NCI-H2227 treated with DMSO at 0.1 percent for 48 hours (cell line): ENCODE measurements at regions not wholly inside any gene's neighbourhood (a gene's known extent, or its start where the extent isn't known, plus 50 kb on each side); places are given as distances from the start of the nearest gene placed in this dataset.

Experiments
- DNase-seq: peaks from one replicate; lab custom pipeline; 2025; lab: John Stamatoyannopoulos, UW

DNA sequence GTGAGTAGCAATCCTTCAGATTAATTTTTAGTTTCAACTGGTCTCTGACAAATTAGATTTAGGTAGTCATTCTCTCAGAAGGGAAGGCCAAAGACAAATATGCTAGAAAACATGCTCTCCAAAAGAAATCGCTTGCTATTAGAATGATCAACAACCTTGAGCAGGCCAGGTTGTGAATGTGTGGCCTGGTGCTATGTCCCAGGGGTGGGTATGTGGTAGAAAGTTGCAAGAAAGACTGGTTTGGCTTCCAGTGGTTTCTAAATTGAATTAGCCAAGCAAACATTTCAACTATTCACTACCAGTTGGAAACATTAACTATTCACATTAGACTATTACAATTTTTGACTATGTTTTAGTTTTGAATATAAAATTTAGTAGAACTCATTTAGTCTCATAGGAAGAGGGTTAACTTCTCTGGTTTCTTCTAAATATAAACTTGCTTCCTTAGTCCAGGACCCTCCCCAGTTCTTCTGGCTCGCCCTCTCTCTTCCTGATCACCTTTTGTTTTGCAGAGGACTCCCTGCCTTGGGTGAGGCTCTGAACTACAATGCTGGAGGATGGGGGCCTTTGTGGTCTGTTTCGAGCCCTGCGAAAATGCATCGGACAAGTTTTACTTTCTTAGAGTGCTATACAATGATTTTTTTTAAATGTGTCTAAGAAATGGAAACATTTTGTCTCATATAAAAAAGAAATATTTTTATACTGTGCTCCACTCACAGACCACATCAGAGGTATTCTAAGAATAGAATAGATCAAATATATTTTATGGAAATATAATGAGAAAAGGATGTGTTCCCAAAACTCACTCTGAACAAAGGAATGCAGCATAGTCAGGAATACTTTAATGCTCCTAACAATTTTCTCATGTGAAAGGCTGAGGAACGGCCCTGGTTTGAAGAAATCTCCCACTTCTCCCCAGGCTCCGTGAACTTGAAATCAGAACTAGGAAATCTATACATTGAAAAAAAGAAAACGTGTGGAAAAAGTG, 375.0 kb upstream of the ZEB2 start:
- DNase-seq, result no peak

DNA sequence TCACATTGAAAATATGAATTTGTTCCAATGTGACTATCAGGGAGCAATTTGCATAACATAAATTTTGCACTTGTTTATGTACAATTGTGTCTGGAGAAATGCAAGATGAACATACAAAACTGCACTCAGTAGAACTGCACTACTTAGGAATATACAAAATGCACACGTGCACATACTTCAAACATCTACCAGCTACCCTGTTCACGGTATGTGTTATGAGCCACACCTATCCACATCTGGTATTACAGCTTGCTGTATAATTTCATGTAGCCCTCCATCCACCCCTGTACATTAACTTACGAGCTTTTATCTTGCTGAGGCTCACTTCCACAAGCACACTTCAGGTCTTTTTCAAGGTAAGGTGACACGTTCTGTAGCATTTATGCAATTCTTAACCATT, 373.5 kb upstream of the ZEB2 start:
- DNase-seq, result no peak

DNA sequence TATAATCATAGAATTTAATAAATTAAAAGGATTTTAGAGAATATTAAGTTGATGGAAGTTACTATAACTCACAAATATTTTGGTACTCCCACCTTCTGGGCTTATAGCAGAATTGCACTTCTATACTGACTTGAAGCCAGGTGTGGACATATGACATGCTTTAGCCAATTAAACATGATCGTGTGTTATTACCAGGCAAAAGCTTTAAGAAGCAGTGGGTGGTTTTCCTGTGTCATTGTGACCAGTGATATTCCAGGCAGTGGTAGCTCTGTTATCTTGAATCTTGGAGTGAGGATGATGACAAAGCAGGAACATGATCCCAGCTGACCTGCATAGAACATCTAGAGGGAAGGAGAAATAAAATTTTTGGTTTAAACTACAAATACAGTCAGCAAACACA, 370.9 kb upstream of the ZEB2 start:
- DNase-seq, result no peak

DNA sequence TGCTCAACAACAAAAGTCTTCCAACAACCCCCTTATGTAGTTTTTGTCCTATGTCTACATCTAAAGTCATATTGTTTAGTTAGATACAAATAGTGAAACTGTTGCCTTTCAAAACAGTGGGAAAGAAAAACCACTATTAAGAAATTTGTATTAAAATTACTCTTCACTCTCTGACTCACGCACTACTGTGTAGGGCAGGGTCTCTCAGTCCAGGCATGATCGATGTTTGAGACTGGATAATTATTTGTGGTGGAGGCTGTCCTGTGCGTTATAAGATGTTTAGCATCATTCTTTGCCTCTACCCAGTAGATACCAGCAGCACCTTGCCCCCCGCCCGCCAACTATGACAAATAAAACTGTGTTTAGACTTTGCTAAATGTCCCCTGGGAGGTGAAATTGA, 369.4 kb upstream of the ZEB2 start:
- DNase-seq, result no peak

DNA sequence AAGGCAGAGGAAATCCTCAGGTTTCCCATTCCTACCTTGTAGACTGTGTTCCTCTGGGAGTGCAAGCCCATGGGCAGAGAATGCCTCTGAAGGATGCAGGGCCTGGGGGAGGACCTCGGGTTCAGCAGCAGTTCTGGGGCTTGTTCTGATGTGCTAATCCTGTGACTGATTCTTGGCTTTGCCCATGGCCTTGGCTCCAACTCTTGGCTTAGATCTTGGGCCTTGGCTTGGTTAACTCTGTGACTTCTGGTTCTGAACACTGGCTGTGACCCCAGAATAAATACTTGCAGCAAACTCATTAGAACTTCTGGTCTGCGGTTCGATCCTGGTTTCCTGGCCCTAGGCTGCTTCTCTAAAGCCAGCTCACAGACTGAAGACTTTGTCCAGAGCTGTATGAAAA, 366.9 kb upstream of the ZEB2 start:
- DNase-seq, result no peak

DNA sequence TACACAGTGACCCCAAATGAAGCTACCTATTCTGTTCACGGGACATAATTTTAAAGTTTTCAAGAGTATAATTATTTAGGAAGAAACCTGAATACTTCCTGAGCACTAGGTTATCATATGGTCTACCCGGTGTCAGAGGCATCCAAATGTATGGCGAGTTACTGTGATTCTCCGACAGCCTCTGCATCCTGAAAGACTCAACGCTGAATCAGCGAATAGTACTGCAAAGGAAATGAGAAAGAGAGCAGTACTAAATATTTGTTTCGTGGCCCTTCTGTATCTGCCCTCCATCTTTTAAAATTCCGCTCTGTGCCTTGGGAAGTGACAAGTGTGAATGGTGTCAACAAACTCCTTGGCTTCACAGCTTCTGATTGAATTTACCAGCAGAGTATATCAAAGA, 358.0 kb upstream of the ZEB2 start:
- no peak for DNase-seq

DNA sequence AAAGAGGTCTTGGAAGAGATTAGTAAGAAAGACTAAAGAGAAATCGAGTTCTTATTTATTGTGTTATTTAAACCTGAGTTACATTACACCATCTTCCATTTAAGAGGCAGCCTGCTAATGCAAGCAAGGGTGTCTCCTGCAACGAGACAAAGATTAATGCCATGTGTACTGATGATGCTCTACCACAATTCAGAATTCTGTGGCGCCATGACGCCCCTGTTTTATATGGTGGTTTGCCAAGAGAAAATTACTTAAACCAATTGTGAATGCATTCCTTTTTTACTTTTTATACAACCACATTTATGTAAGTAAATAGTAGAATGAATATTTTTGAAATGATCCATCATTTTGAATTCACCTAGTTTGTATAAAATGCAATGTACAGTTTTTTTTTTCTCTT, 356.1 kb upstream of the ZEB2 start:
- DNase-seq, result no peak

DNA sequence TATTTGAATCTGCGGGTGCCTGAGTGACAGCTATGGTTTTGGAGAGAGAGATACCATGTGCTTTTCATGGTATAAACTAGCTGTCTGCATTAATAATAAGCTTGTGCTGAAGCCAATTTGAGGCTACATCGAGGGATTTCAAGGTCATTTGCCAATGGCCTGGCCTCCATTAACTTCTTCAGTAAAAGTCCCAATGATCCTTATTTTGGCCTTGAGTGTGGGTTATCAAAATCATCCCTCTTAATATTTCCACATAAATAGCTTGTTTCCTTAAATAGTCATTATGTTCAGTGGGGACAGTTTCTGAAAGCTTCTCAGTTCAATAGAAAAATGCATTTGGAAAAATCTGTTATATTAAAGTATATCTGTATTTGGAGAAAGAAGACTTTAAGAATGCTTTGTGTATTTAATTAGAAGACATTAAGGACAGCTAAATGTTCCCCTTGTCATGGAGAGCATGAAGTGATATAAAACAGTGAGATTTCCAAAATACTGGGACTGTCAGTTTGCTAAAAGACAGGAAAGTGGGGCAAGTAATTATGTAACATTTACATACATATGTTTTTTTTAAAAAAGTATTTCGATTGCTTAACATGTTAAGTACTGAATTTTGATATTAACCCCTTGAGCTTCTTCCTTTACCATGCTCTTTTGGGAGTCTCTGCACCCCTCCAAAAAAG, 355.5 kb upstream of the ZEB2 start:
- DNase-seq, result no peak

DNA sequence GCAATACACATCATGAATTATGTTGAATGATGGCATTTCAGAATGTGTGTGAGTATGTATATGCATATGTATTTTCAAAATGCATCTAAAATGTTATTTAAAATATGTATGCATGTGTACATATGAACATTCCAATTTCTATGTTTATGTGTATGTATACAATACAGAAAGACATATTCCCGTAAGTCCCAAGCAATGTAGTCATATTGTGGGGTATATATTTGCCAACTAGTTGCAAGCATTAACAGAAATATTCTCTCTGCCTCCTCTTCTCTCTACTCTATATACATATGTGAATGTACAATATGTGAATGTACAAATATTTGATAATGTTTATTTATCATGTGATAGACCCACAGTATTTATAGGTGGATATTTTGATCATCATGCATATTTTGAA, 345.8 kb upstream of the ZEB2 start:
- no peak for DNase-seq

DNA sequence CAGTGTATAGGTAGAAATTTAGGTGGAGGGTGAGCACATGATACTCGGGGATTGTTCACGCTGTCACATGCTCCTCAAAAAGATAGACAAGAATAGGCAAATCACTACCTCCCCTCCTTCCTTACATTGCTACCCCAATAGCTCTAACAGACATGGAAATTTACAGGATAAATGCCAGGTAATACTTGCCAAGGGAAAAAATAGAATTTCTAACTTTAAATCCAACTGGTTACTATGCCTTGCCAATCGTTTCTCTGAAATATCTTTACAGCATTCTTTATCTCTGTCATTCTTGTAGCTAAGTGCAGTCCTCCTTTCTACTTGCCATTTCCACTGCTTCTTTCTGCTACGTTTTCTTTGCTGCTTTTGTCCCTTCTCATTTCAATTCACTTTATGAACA, 339.8 kb upstream of the ZEB2 start:
- no peak for DNase-seq

DNA sequence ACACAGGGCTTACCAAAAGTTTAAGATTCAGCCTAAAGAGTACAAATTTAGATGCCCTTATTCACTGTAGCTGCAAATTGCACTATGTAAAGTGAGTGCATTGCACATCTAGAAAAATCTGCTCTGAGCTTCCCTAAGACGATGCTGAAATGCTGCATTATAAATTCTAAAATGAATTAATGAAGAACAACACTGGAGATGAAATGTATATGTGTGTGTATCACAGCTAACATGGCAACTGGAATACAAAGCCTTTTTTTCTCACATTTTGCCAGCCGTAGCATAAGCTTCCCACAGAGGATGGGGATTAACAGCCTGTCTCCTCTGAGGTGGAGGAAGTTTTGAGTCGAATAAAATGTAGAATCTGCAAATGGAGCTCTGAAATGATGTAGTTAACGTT, 338.3 kb upstream of the ZEB2 start:
- DNase-seq, result no peak

DNA sequence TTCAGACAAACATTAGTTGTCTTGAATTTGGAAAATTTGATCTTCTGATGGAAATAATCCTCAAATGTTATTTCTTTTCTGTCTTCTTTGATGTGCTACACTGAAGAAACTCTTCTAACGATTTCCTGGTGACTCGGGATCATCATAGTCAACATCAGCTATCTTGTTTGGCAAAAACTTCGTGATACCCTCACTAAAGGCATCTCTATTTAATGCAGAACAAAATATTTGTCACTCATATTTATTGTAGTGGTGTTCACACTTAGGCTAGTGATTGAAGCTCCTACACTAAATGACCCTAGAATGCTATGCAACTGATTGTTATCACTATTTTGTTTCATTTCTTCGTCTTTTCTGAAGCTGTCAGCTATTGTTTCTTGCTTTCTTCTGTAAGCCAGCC, 334.7 kb upstream of the ZEB2 start:
- no peak for DNase-seq

DNA sequence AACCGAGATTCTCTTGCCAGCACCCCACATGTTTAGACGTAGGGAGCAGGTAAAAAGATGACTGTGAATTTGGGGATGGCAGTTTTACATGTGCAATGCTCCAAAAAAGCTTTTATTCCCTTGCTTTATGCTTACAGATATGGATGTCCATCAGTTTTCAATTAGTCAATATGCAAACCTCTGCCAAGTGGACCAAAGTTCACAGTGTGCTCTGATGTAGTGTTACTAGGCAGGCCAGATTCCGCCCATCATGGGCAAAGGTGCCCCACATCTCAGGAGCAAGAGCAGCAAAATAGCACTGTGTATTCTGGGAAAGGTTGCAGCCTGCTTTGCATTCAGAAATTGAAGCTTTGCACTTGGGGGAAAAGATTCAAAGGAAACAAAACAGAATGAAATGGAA, 329.7 kb upstream of the ZEB2 start:
- no peak for DNase-seq

DNA sequence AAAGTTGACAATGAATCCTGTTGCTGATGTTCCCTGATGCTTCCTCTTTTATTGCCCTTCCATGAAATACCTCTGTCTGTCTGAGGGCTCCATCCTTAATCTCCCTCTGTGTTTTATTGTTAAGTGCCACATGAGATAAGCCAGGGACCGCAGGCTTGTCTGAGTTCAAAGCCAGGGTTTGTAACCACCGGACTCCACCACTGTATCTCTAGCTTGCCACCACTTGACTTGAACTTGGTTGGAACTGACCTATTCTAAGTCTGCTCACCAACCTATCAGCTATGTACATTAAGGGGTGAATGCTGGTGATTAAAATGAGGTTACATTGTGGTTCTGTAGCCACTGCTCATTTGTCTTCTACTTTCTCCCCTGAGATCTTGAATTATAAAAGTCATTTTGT, 328.5 kb upstream of the ZEB2 start:
- DNase-seq, result no peak

DNA sequence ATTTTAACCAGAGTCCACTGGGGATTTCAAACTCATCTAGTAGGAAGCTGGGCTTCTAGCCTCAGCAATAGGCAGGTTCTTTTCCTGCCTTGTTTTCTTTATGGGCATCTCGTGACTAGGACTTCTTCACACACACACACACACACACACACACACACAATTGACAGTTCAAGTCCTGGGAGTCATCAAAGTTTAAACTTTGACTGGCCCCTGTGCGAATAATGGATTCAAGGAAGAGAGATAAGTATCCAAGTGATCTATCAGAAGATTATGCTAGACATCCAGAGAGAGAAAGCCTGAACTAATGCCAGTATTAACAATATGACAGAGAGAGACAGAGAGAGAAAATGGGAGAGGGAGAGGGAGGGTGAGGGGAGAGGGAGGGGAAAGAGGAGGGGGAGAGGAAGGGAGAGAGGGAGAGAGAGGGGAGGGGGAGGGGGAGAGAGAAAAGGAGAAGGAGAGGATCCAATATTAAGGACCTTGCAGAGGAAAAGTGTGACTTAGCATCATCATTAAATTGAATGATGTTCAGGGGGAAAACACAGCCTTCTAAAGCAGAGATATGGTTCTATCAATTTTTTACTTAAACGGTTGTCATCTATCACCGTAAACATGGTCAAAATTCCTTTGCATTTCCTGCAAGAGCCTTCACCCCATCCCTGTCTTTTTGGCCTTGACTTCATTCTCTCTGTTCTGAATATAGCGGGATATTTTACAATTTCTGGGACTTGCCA, 327.6 kb upstream of the ZEB2 start:
- no peak for DNase-seq

DNA sequence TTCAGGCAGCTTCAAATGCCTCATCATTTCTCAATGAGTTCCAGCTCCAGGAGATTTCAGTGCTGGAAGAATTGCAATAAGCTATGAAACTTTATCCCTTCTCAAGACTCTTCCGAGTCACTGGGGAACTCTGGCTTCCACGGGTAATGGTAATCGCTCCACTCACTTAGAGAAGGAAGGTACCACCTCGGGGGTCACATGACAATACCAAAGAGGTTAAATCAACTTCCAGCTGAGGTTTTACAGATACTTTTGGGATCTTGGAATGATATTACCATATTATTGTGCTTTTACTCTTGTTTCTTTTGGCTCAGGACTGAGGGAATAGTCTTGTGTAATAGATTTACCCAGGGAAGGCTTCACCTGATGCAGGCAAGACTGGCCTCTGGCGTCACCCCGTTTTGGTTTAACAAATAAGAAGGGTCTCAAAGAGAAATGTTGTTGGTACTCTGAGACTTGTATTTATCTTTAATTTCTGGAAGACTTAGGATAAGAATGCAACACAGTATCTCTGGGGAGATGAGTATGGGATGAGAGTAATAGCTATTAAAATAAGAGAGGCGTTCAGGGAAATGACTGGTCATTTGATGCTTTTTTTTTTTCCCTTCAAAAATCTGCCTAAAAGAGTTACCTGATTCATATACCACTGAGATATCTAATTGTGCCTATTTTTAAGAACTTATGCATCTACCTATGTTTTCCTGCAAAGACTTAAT, 316.9 kb upstream of the ZEB2 start:
- DNase-seq, result no peak

DNA sequence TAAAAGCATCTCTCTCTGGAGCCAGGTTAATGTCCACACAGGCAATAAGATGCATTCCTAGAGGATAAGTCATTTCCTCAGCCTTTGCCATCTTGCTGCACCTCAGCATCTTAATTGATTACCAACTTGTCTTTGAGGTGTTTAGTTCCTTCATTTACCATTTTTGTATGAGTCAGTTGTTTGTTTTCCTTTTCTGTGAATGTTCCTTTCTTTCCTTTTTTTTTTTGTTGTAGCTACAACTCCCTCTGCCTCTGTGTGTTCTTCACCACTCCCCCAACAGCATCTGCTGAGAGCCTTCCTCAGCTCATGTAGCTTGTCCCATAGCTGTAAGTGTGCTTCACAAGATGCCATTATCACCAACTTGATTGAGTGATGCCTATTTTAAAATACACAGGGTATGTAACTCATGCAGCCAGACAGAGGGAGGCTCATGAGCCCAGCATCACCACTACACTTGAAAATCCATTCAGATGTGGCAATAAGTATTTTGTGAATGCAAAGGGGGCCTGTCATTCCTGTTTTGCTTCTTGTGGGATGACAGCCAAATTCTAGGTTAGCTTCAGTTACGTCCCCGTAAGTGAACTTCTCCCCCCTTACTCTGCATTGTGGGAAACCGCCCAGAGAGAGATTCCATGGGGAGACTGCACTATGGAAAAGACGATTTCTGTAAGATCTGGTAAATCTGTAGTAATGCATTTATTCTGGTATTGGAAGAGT, 315.9 kb upstream of the ZEB2 start:
- no peak for DNase-seq

DNA sequence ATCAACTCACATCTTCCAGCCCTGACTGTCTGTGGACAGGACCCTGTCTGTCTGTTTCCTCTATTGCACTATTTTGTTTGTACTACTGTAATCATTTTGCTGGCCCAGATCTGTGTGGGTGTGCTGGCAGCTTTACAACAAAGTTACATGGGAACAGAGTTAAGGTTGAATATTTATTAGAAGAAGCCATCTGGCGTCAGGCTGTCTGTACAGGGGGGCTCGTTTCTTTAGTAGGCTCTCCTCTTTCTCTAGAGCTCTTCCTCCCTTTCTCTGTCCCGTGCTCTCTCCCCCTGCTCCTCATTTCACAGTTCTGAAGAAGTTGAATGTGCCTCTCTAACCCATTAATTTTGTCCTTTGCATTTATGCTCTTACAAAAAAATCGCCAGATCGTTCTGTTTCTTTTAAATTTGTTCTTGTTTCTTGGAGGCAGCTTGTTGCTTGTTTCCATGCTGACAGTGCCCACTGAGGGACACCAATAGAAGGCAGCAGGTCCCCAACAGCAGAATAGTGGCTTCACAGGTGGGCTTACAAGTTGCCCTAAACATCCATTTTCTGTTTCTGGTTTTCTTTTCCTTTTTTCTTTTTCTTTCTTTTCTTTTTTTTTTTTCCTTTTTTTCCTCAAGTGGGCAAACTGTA, 315.2 kb upstream of the ZEB2 start:
- peak; percentile 38 for DNase-seq

DNA sequence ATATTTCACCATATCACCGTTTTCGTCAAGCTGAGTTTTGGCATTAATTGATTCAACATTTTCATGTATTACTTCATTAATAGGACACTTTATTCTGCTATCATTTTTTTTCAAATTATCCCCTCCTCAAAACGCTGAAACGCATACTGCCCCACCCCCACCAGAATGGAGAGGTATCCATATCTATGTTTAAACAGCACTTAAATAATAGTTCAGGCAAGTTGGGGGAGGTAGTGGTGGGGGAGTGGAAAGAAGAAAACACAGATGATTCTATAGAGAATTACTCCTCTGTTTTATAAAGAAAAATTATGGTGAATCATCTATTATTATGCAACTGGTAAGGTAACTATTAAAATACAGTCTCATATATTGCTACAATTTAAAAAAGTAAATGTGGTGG, 314.4 kb upstream of the ZEB2 start:
- DNase-seq, result no peak

DNA sequence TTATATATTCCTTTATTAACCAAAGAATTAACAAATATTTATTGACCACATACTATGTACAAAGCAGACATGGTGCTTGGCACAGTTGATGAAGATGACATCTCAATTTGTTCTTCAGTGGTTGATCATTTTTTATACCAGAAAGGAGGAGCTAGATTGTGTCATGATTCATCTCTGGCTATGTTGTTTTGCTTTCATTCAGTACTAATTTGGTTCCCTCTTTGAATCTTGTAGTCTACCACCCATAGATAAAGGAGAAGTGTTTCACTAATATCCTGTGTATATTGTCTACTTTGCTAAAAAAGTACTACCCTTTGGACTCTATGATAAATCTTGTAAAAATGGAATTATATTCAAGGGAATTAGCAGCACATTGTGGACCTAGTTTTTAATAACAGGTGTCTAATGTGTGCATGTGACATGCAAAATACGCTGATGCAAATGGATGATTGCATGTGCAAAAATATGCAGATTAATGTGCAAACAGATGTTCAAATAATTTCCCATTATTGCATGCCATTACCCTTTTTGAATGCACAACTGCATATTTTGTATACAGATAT, 313.2 kb upstream of the ZEB2 start:
- DNase-seq, result no peak

DNA sequence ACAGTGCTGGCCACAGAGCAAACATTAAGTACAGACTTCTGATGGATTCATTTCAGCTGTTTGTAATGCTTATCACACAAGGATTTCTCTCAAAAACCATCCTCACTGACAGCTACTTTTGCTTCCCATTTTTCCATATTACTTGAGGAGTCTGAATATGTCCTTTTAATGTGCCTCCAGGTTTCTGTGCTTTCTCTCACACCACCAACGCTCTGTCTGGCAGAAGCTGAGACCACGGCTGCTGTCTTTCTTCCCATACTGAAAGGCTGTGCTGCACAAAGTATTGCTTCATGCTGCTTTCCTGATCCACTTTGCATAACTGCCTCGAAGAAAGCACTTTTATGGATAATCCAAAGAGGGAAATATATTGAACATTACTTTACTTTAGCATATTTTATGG, 312.1 kb upstream of the ZEB2 start:
- DNase-seq, result no peak
